ENCODE measurements at regions not wholly inside any gene's neighbourhood (a gene's known extent, or its start where the extent isn't known, plus 50 kb on each side); places are given as distances from the start of the nearest gene placed in this dataset.

GRCh38 chr11:133710681-133711240, 134.6 kb downstream of the SPATA19 start:
- no peak for DNase-seq
- Histone ChIP-seq H3K27me3 (replicated peaks in 1 of 7) (no peaks in the 10 kb centered on the region), H3K4me3 (no peak overlapping the region), H3K9me3 (peaks cover 0 to 8% (median 0%) of the 10 kb centered on the region in 8 donors), H3K27ac (no peak overlapping the region), H3K36me3 (no peaks in the 10 kb centered on the region), H3K4me1 (no peaks in the 10 kb centered on the region)
- 69 to 77% (median 73%) methylated on average over 4 of the region's 4 CpGs for WGBS, 5 donors
- TF ChIP-seq CTCF (IDR thresholded peaks at IDR 0.05 in 8 of 11, conservative IDR thresholded peaks at IDR 0.05 in 3 of 11) (no peak), POLR2AphosphoS5 (IDR thresholded peaks at IDR 0.05) (no peak), POLR2A (IDR thresholded peaks at IDR 0.05) (no peak)
- intact Hi-C loops (cut with DNase I; ENCODE audit: low total_unique reads), result no loop called here

DNA sequence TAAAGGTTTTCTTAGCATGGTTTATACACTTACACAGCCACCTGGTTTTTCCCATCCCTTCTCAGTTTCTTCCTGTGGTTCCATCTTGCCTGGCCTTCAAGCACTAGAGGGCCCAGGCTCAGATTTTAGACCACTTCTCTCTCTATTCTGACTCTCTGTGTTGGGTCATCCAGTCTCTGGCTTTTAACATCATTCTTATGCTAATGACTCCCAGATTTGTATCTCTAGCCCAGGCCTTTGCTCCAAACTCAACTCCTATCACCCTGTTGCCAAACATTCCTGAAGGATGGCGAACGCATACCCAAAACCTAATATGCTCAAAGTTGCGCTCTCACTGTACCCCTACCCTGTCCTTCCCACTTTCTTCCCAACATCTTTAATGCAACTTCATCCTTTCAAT, 135.1 kb downstream of the SPATA19 start:
- TF ChIP-seq POLR2AphosphoS5 (IDR thresholded peaks at IDR 0.05), result no peak
- no peak for TF ChIP-seq CTCF (IDR thresholded peaks at IDR 0.05 in 8 of 11, conservative IDR thresholded peaks at IDR 0.05 in 3 of 11)
- no peak for TF ChIP-seq POLR2A (IDR thresholded peaks at IDR 0.05)
- Histone ChIP-seq H3K27me3 (replicated peaks in 1 of 7) (no peaks in the 10 kb centered on the region), H3K27ac (no peak overlapping the region), H3K4me1 (no peaks in the 10 kb centered on the region), H3K9me3 (peaks cover 0 to 8% (median 0%) of the 10 kb centered on the region in 8 donors), H3K36me3 (no peaks in the 10 kb centered on the region), H3K4me3 (no peak overlapping the region)
- 76 to 95% (median 90%) methylated on average over 3 of the region's 3 CpGs for WGBS, 5 donors
- DNase-seq, result no peak
- intact Hi-C loops (cut with DNase I; ENCODE audit: low total_unique reads), result no loop called here

GRCh38 chr11:133708547-133709051, 136.7 kb downstream of the SPATA19 start:
- no peak for DNase-seq
- WGBS, 5 donors, result 81 to 86% (median 83%) methylated on average over 5 of the region's 5 CpGs
- no peak overlapping the region for H3K4me3 ChIP-seq
- H3K27ac ChIP-seq, result no peak overlapping the region
- intact Hi-C loops (cut with DNase I; ENCODE audit: low total_unique reads), result no loop called here
- no peaks in the 10 kb centered on the region for H3K4me1 ChIP-seq
- no peaks in the 10 kb centered on the region for H3K27me3 ChIP-seq (replicated peaks in 1 of 7)
- TF ChIP-seq CTCF (IDR thresholded peaks at IDR 0.05 in 8 of 11, conservative IDR thresholded peaks at IDR 0.05 in 3 of 11), result no peak
- no peak for TF ChIP-seq POLR2A (IDR thresholded peaks at IDR 0.05)
- no peak for TF ChIP-seq POLR2AphosphoS5 (IDR thresholded peaks at IDR 0.05)
- peaks cover 0 to 8% (median 0%) of the 10 kb centered on the region in 8 donors for H3K9me3 ChIP-seq
- H3K36me3 ChIP-seq, result no peaks in the 10 kb centered on the region

GRCh38 chr11:133706925-133707794, 138.2 kb downstream of the SPATA19 start:
- Histone ChIP-seq H3K9me3 (peaks cover 0 to 8% (median 0%) of the 10 kb centered on the region in 8 donors), H3K27ac (no peak overlapping the region), H3K36me3 (no peaks in the 10 kb centered on the region), H3K4me3 (no peak overlapping the region), H3K27me3 (replicated peaks in 1 of 7) (no peaks in the 10 kb centered on the region), H3K4me1 (no peaks in the 10 kb centered on the region)
- no peak for TF ChIP-seq POLR2A (IDR thresholded peaks at IDR 0.05)
- no peak for TF ChIP-seq CTCF (IDR thresholded peaks at IDR 0.05 in 8 of 11, conservative IDR thresholded peaks at IDR 0.05 in 3 of 11)
- TF ChIP-seq POLR2AphosphoS5 (IDR thresholded peaks at IDR 0.05), result no peak
- DNase-seq, result no peak
- intact Hi-C loops (cut with DNase I; ENCODE audit: low total_unique reads), result no loop called here
